GM20000 (cell line): ENCODE measurements at regions not wholly inside any gene's neighbourhood (a gene's known extent, or its start where the extent isn't known, plus 50 kb on each side); places are given as distances from the start of the nearest gene placed in this dataset.
"Not testable (repeated sequence)": the region's sequence is repeated elsewhere in the genome, so short reads cannot be mapped to it uniquely, and the experiment has no call there.

Source experiments
- DNase-seq: peaks from one replicate; pipeline ENCODE4 v3.0.0; 2012; ENCODE audit warnings: low spot score
- CTCF ChIP-seq: IDR thresholded peaks from 2 replicates; pipeline ENCODE4 v1.5.1; 2012; ENCODE audit warnings: mild to moderate bottlenecking, control low read depth; ENCODE audit errors: extremely low read depth, missing control alignments

- DNase-seq, result not testable (repeated sequence)
Observed at GRCh38 chr10:3313784-3314444, 141.3 kb upstream of the PITRM1 start.

- no peak for DNase-seq
- no peak for TF ChIP-seq CTCF
Observed at GRCh38 chr10:3312403-3312940, 139.9 kb upstream of the PITRM1 start.

- no peak for TF ChIP-seq CTCF
- no peak for DNase-seq
Observed at GRCh38 chr10:3310016-3310784, 137.6 kb upstream of the PITRM1 start.

GRCh38 chr10:3306050-3306449 is 133.5 kb upstream of the PITRM1 start:
- DNase-seq, result no peak
- no peak for TF ChIP-seq CTCF

GRCh38 chr10:3295582-3296151 is 123.1 kb upstream of the PITRM1 start:
- no peak for DNase-seq
- no peak for TF ChIP-seq CTCF

DNA sequence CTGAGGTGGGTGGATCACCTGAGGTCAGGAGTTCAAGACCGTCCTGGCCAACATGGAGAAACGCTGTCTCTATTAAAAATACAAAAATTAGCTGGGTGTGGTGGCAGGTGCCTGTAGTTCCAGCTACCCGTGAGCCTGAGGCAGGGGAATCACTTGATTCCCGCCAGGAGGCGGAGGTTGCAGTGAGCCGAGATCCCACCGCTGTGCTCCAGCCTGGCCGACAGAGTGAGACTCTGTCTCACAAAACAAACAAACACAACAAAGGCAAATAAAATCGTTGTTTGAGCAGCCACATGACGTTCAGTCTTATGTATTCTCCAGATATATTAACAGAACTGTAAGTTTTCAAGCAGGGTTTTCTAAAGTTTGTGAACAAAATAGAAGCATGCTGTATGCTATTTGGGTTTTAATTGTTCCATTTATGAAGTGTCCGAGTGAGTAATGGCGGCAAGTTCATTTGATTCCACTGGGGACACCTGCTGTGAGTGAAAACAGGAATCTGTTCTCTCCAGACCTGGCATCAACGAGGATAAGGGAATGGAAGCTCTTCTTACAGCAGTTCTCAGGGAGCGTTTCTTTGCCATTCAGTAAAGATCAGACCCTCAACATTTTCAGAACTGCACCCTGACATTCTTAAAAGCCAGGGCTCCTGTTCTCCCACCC is 122.5 kb upstream of the PITRM1 start:
- DNase-seq, result no peak
- TF ChIP-seq CTCF, result no peak

DNA sequence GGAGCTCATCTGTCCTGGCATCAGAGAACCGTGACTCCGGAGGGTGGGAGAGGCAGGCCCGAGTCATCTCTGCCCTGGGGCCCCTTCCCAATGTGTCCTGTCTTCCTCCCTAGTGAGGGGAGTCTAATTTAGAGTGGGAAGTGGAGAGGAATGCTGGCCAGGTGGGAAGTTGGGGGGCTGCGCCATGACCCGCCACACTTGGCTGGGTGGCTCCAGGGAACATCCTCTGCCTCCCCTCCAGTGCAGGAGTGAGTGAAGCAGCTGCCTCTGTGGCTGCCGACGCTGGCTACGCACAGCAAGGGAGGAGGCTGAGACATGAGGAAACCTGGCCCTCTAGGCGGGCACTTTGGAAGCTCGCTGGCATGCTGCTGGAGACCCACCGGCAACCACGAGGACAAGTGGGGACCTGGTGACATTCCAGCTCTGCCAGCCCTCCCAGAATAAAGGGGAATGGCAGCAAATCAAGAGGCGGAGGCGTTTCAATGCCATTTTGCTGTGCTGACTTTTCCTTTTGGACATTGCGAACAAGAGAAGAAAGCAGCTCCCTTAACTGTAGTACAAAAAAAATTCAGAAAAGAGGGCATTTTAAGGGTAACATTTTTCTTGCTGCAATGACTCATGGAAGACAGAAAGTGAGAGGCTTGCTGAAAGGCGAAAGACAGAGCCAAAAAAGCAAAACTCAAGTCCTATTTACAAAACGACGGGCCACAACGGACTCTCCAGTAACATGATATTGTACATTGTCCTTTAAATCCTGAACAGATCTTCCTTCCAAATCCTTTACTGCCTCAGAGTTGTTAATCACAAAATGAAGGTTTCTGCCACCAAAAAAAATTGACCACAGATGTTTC is 121.2 kb upstream of the PITRM1 start:
- TF ChIP-seq CTCF, result no peak

More for the DNA sequence above, 121.2 kb upstream of the PITRM1 start:
- DNase-seq, result no peak
